CD4-positive, alpha-beta T cell (primary cell): ENCODE measurements at regions not wholly inside any gene's neighbourhood (a gene's known extent, or its start where the extent isn't known, plus 50 kb on each side); places are given as distances from the start of the nearest gene placed in this dataset.

Experiments
- ATAC-seq: fragments of 200-7000 bp; cut with Tn5 transposase; one replicate; pipeline ENCODE4 v1.10.0; 2022; ENCODE audit warnings: mild to moderate bottlenecking; ENCODE audit not compliant: poor library complexity
- CTCF ChIA-PET: fragments of 350-600 bp; sonication (Branson Sonifier 250); formaldehyde crosslinking; loops from one replicate; lab custom pipeline; 2021; ENCODE audit warnings: antibody characterized with exemption, inconsistent platforms; lab: Charles Lee
- POLR2A ChIA-PET: fragments of 350-600 bp; sonication (Branson Sonifier 250); formaldehyde crosslinking; loops from one replicate; lab custom pipeline; 2021; ENCODE audit warnings: antibody characterized with exemption, inconsistent platforms; lab: Charles Lee
- DNase-seq, 14 experiments: peaks; one replicate each; pipeline ENCODE4 v3.0.0-alpha.2; 2013 to 2020; ENCODE audit warnings: mixed read lengths in 2 of 14
- H3K27ac ChIP-seq, 2 donors: one replicate each; pipeline versions ENCODE4 v1.5.1 to v1.7.0; 2013; ENCODE audit warnings: low read length in 2 of 2, low read depth in 1 of 2, mild to moderate bottlenecking in 1 of 2
- H3K27me3 ChIP-seq, 2 experiments: 1 replicate in 1 of 2; 2 replicates in 1 of 2; pipeline versions ENCODE4 v1.6.1 to v1.7.0; 2013; ENCODE audit warnings: low read length in 2 of 2, control low read depth in 1 of 2, mild to moderate bottlenecking in 1 of 2, moderate library complexity in 1 of 2; ENCODE audit not compliant: insufficient read depth in 2 of 2, control insufficient read depth in 1 of 2
- H3K36me3 ChIP-seq: one replicate; pipeline ENCODE4 v1.6.1; 2013; ENCODE audit warnings: low read length, control low read depth; ENCODE audit not compliant: insufficient read depth
- H3K4me1 ChIP-seq: one replicate; pipeline ENCODE4 v1.6.1; 2013; ENCODE audit warnings: low read length, control low read depth; ENCODE audit not compliant: insufficient read depth
- H3K4me3 ChIP-seq: one replicate; pipeline ENCODE4 v1.5.1; 2013; ENCODE audit warnings: mild to moderate bottlenecking, low read length, moderate library complexity
- H3K9me3 ChIP-seq, 2 experiments: 1 replicate in 1 of 2; 2 replicates in 1 of 2; pipeline versions ENCODE4 v1.6.1 to v1.7.0; 2013; ENCODE audit warnings: low read length in 2 of 2, mild to moderate bottlenecking in 2 of 2, control low read depth in 1 of 2, moderate library complexity in 1 of 2; ENCODE audit not compliant: control insufficient read depth in 1 of 2, insufficient read depth in 1 of 2
- H3K27ac Mint-ChIP-seq: one replicate; pipeline ENCODE4 v1.8.0; 2020; ENCODE audit warnings: mixed read lengths
- H3K27me3 Mint-ChIP-seq: one replicate; pipeline ENCODE4 v1.8.0; 2021; ENCODE audit warnings: mixed read lengths
- H3K36me3 Mint-ChIP-seq: one replicate; pipeline ENCODE4 v1.8.0; 2021; ENCODE audit warnings: low read depth, mixed read lengths
- H3K4me1 Mint-ChIP-seq: one replicate; pipeline ENCODE4 v1.8.0; 2021; ENCODE audit warnings: low read depth, mixed read lengths
- H3K4me3 Mint-ChIP-seq: one replicate; pipeline ENCODE4 v1.8.0; 2020; ENCODE audit warnings: mild to moderate bottlenecking, mixed read lengths
- H3K9me3 Mint-ChIP-seq: one replicate; pipeline ENCODE4 v1.8.0; 2020; ENCODE audit warnings: mixed read lengths
- intact Hi-C, 2 experiments: fragments of 100-400 bp; cut with DNase I in 1 of 2; cut with micrococcal nuclease in 1 of 2; formaldehyde crosslinking; loops; one replicate each; pipeline versions ENCODE4 v1.15.1 to v1.9.0; 2023 to 2025; cut with DNase I, micrococcal nuclease
- TF ChIP-seq, protein P1 (sequence below): fragments of 200-600 bp; IDR thresholded peaks from one replicate; pipeline ENCODE4 v1.8.0; 2022; ENCODE audit warnings: antibody characterized with exemption, mild to moderate bottlenecking

DNA sequence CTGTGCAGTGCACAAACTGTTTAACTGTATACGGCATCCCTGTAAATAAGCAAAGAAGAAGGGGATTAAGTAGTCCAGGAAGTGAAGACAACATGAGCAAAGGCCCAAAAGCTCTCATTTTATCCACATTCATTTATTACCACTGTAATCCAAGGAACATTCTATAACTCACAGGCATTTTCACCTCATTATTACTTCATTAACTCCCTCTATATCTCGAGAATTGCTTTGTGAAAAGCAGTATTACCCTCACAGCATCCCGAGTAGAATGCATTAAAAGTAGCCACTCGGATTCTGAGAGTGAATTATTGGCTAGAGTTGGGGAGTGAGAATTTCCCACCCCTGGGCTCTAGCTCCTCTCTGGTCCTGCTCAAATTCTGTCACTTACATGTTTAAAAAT lies 51.0 kb upstream of the CHCHD3 start:
- Histone ChIP-seq H3K27me3 (no peaks in the 10 kb centered on the region), H3K4me3 (no peak overlapping the region), H3K36me3 (no peaks in the 10 kb centered on the region), H3K9me3 (no peaks in the 10 kb centered on the region), H3K4me1 (no peaks in the 10 kb centered on the region), H3K27ac (no peak overlapping the region)
- no peak for ATAC-seq
- Mint-ChIP-seq H3K9me3 (peaks cover 3% of the 10 kb centered on the region), H3K27me3 (peaks cover 9% of the 10 kb centered on the region), H3K27ac (no peak overlapping the region), H3K4me3 (no peak overlapping the region), H3K4me1 (no peaks in the 10 kb centered on the region), H3K36me3 (no peaks in the 10 kb centered on the region)
- TF ChIP-seq, protein P1, sequence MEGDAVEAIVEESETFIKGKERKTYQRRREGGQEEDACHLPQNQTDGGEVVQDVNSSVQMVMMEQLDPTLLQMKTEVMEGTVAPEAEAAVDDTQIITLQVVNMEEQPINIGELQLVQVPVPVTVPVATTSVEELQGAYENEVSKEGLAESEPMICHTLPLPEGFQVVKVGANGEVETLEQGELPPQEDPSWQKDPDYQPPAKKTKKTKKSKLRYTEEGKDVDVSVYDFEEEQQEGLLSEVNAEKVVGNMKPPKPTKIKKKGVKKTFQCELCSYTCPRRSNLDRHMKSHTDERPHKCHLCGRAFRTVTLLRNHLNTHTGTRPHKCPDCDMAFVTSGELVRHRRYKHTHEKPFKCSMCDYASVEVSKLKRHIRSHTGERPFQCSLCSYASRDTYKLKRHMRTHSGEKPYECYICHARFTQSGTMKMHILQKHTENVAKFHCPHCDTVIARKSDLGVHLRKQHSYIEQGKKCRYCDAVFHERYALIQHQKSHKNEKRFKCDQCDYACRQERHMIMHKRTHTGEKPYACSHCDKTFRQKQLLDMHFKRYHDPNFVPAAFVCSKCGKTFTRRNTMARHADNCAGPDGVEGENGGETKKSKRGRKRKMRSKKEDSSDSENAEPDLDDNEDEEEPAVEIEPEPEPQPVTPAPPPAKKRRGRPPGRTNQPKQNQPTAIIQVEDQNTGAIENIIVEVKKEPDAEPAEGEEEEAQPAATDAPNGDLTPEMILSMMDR, result no peak
- DNase-seq, result no peak
- POLR2A ChIA-PET, result no interaction called here
- CTCF ChIA-PET, result no interaction called here
- intact Hi-C loops, result no loop called here

DNA sequence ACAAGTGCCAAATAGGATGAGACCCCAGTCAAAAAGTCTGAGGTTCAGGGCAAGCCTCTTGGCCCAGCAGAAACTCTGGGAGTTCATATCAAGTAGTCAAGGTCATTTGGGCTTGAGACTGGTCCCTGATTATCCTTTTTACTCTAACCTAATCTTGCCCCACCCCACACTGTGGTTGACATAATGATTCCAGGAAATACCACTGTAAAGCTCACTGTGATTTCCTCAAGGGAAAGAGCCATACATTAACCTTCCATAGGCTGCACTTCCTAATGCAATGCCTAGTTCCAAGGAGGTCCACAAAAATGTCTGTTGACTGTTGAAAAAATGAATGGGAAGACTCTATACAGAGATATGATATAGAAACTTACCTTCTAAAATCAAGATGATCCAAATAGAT lies 52.9 kb upstream of the CHCHD3 start:
- ChIA-PET CTCF (no interaction called here), POLR2A (no interaction called here)
- TF ChIP-seq, protein P1, result no peak
- Histone ChIP-seq H3K9me3 (no peaks in the 10 kb centered on the region), H3K4me3 (no peak overlapping the region), H3K4me1 (no peaks in the 10 kb centered on the region), H3K27me3 (no peaks in the 10 kb centered on the region), H3K36me3 (no peaks in the 10 kb centered on the region), H3K27ac (no peak overlapping the region)
- H3K9me3 Mint-ChIP-seq, result no peaks in the 10 kb centered on the region
- intact Hi-C loops, result no loop called here
- H3K4me3 Mint-ChIP-seq, result no peak overlapping the region
- no peaks in the 10 kb centered on the region for H3K4me1 Mint-ChIP-seq
- H3K27ac Mint-ChIP-seq, result no peak overlapping the region
- no peaks in the 10 kb centered on the region for H3K36me3 Mint-ChIP-seq
- no peak for ATAC-seq
- peaks cover 15% of the 10 kb centered on the region for H3K27me3 Mint-ChIP-seq
- no peak for DNase-seq

DNA sequence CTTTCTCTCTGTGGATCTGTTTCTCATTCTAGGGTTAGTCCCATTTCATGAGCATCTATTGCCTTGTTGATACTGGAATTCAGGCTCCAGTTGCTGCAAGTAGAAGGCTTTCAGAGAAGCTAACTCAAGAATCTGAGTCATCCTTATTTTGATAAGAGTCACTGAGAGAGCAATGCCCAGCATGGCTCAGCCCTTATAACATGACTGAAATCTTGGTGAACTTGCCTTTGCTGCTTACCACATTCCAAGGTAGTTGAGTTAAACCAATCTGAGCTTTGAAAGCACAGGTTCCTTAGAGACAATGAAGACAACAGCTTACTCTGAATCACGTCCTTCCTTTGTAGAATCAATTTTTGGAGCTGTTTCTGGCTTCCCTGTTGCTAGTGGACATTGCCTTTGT lies 53.6 kb upstream of the CHCHD3 start:
- Mint-ChIP-seq H3K36me3 (no peaks in the 10 kb centered on the region), H3K4me3 (no peak overlapping the region), H3K27ac (no peak overlapping the region), H3K4me1 (no peaks in the 10 kb centered on the region), H3K9me3 (no peaks in the 10 kb centered on the region), H3K27me3 (peaks cover 15% of the 10 kb centered on the region)
- TF ChIP-seq, protein P1, result no peak
- CTCF ChIA-PET, result no interaction called here
- ATAC-seq (no peak), DNase-seq (no peak)
- H3K27me3 ChIP-seq, result no peaks in the 10 kb centered on the region
- no peaks in the 10 kb centered on the region for H3K4me1 ChIP-seq
- H3K27ac ChIP-seq, result no peak overlapping the region
- H3K9me3 ChIP-seq, result no peaks in the 10 kb centered on the region
- intact Hi-C loops, result no loop called here
- no peak overlapping the region for H3K4me3 ChIP-seq
- POLR2A ChIA-PET, result no interaction called here
- H3K36me3 ChIP-seq, result no peaks in the 10 kb centered on the region
